Panc1 (cell line): ENCODE measurements at regions not wholly inside any gene's neighbourhood (a gene's known extent, or its start where the extent isn't known, plus 50 kb on each side); places are given as distances from the start of the nearest gene placed in this dataset.
"Not testable (repeated sequence)": the region's sequence is repeated elsewhere in the genome, so short reads cannot be mapped to it uniquely, and the experiment has no call there.

ENCODE experiments used
- CTCF ChIP-seq: fragments of 450-650 bp; IDR thresholded peaks from 2 replicates; pipeline ENCODE4 v1.5.1; 2017; ENCODE audit warnings: mild to moderate bottlenecking
- POLR2AphosphoS5 ChIP-seq: IDR thresholded peaks from 2 replicates; pipeline ENCODE4 v1.6.1; 2012; ENCODE audit warnings: mild to moderate bottlenecking, low read depth, low read length, moderate library complexity
- REST ChIP-seq, 2 experiments: IDR thresholded peaks; 2 replicates each; pipeline ENCODE4 v1.6.1; 2011 to 2012; ENCODE audit warnings: low read depth in 2 of 2, control low read depth in 1 of 2, low read length in 1 of 2, mild to moderate bottlenecking in 1 of 2, moderate library complexity in 1 of 2; ENCODE audit not compliant: insufficient read depth in 1 of 2
- SIN3A ChIP-seq: IDR thresholded peaks from 2 replicates; pipeline ENCODE4 v1.6.1; 2012; ENCODE audit warnings: low read depth, mild to moderate bottlenecking, low read length, moderate library complexity, borderline replicate concordance; ENCODE audit not compliant: insufficient read depth
- TCF7L2 ChIP-seq: IDR thresholded peaks from 2 replicates; pipeline ENCODE4 v1.6.1; 2011; ENCODE audit warnings: mild to moderate bottlenecking, low read depth, low read length, inconsistent platforms

DNA sequence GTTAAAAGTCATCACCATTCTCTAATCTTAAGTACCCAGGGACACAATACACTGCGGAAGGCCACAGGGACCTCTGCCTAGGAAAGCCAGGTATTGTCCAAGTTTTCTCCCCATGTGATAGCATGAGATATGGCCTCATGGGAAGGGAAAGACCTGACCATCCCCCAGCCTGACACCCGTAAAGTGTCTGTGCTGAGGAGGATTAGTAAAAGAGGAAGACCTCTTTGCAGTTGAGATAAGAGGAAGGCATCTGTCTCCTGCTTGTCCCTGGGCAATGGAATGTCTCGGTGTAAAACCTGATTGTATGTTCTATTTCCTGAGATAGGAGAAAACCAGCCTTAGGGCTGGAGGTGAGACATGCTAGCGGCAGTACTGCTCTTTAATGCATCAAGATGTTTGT lies 1398.1 kb downstream of the UQCRFS1 start:
- TF ChIP-seq CTCF; TCF7L2; POLR2AphosphoS5; REST (IDR thresholded peaks at IDR 0.05; ENCODE audit: insufficient read depth in 1 of 2, low read depth in 2 of 2, low read length in 1 of 2); SIN3A: not testable (repeated sequence)
